ENCODE measurements at regions not wholly inside any gene's neighbourhood (a gene's known extent, or its start where the extent isn't known, plus 50 kb on each side); places are given as distances from the start of the nearest gene placed in this dataset.

DNA sequence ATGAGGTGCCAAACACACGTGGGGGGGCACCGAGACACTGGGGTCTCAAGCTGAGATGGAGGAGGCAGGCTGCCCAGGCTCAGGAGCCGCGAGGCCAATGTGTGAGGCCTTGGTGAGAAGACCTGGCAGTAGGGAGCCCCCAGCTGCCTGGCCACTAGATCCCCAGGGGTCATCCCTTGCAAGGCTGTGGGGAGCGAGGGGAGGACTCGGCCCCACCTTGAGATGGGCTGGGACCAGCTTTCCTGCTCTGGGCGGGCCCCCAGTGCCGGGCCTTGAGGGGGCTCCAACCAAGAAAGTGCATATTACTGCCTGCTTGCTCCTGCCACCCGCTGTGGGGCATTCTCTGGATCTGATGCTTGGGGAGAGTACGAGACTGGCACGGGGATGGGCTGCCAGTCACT, 107.0 kb downstream of the CTTN start:
- no peak for TF ChIP-seq TEAD4 (IDR thresholded peaks at IDR 0.05)
- TF ChIP-seq FOXM1 (IDR thresholded peaks at IDR 0.05; ENCODE audit: borderline replicate concordance, low read depth), result no peak
- TF ChIP-seq EGR1 (IDR thresholded peaks at IDR 0.05), result no peak
- TF ChIP-seq YY1 (IDR thresholded peaks at IDR 0.05; ENCODE audit: low read depth), result no peak
- TF ChIP-seq, protein P1, sequence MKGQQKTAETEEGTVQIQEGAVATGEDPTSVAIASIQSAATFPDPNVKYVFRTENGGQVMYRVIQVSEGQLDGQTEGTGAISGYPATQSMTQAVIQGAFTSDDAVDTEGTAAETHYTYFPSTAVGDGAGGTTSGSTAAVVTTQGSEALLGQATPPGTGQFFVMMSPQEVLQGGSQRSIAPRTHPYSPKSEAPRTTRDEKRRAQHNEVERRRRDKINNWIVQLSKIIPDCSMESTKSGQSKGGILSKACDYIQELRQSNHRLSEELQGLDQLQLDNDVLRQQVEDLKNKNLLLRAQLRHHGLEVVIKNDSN (IDR thresholded peaks at IDR 0.05), result no peak
- TF ChIP-seq TAF1 (IDR thresholded peaks at IDR 0.05; ENCODE audit: low read depth), result no peak

DNA sequence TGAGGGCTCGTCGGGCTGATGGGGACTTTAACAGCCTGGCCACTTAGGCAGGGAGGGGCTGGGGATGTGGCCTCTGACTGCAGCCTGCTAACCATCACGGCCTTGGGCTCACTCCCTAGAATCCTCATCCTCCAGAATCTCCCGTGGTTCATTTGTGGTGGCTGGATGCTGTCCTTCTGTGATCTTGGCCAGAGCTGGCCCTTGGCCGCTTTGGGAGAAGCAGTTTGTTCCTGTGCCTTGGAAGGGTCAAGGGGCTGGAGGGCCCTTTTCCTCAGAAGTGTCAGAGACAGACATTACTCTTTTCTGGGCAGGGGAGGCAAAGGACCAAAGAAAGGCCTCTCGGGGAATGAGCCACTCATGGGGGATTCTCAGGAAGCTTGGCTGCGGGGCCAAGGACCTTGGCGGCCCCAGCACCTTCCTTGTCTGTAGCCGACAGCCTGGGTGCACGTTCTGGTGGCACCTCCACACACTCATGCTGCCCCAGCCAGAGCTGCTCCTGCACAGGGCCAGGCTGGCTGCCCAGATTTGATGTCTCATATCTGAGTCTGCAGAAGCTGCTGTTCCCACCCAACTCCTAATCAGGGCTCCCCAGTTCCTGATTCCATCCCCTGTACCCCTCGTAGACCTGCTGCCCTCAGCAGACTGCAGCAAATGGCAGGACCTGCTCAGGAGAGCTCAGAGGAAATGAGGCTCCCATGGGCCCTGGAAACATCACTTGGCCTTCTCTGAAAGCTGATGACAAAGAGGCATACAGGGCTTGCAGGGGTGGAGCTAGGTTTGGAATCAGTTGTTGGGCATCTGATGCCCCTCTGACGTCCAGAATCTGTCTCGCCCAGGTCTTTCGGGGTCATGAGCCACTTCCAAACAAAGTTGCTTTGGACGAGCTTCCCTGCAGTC, 107.7 kb downstream of the CTTN start:
- no peak for TF ChIP-seq CREB1 (IDR thresholded peaks at IDR 0.05; ENCODE audit: low read depth)
- no peak for TF ChIP-seq NFIC (IDR thresholded peaks at IDR 0.05)
- TF ChIP-seq, protein P2, sequence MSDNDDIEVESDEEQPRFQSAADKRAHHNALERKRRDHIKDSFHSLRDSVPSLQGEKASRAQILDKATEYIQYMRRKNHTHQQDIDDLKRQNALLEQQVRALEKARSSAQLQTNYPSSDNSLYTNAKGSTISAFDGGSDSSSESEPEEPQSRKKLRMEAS (IDR thresholded peaks at IDR 0.05), result no peak
- no peak for TF ChIP-seq EP300 (IDR thresholded peaks at IDR 0.05; ENCODE audit: borderline replicate concordance)
- no peak for TF ChIP-seq CEBPB (IDR thresholded peaks at IDR 0.05)
- TF ChIP-seq, protein P3, sequence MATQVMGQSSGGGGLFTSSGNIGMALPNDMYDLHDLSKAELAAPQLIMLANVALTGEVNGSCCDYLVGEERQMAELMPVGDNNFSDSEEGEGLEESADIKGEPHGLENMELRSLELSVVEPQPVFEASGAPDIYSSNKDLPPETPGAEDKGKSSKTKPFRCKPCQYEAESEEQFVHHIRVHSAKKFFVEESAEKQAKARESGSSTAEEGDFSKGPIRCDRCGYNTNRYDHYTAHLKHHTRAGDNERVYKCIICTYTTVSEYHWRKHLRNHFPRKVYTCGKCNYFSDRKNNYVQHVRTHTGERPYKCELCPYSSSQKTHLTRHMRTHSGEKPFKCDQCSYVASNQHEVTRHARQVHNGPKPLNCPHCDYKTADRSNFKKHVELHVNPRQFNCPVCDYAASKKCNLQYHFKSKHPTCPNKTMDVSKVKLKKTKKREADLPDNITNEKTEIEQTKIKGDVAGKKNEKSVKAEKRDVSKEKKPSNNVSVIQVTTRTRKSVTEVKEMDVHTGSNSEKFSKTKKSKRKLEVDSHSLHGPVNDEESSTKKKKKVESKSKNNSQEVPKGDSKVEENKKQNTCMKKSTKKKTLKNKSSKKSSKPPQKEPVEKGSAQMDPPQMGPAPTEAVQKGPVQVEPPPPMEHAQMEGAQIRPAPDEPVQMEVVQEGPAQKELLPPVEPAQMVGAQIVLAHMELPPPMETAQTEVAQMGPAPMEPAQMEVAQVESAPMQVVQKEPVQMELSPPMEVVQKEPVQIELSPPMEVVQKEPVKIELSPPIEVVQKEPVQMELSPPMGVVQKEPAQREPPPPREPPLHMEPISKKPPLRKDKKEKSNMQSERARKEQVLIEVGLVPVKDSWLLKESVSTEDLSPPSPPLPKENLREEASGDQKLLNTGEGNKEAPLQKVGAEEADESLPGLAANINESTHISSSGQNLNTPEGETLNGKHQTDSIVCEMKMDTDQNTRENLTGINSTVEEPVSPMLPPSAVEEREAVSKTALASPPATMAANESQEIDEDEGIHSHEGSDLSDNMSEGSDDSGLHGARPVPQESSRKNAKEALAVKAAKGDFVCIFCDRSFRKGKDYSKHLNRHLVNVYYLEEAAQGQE (IDR thresholded peaks at IDR 0.05; ENCODE audit: low read depth), result no peak
- no peak for TF ChIP-seq RAD21 (IDR thresholded peaks at IDR 0.05; ENCODE audit: low read depth)
- no peak for TF ChIP-seq TEAD4 (IDR thresholded peaks at IDR 0.05)
- no peak for TF ChIP-seq TCF12 (IDR thresholded peaks at IDR 0.05; ENCODE audit: low read depth)
- TF ChIP-seq YY1 (IDR thresholded peaks at IDR 0.05; ENCODE audit: low read depth), result no peak
- TF ChIP-seq, protein P1 (IDR thresholded peaks at IDR 0.05), result no peak
- no peak for TF ChIP-seq EGR1 (IDR thresholded peaks at IDR 0.05)
- no peak for TF ChIP-seq TAF1 (IDR thresholded peaks at IDR 0.05; ENCODE audit: low read depth)
- TF ChIP-seq FOXM1 (IDR thresholded peaks at IDR 0.05; ENCODE audit: borderline replicate concordance, low read depth), result no peak
- no peak for TF ChIP-seq ZBTB7A (IDR thresholded peaks at IDR 0.05; ENCODE audit: low read depth)

DNA sequence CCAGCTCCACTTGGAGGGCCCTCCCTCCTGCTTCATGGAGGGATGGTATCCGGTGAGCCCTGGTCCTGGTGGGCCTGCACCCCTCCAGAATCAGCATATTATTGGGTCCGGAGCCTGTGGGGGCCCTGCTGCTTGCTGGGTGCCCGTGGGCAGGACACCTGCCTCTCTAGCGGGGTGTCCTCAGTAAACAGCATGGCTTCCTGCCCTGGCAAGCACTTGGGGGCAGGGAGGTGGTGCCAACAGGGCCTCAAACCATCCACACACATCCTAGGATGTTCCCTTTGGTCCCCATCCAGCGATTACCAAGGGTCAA, 108.3 kb downstream of the CTTN start:
- TF ChIP-seq RAD21 (IDR thresholded peaks at IDR 0.05; ENCODE audit: low read depth) (no peak), ZBTB7A (IDR thresholded peaks at IDR 0.05; ENCODE audit: low read depth) (no peak), CEBPB (IDR thresholded peaks at IDR 0.05) (no peak), FOXM1 (IDR thresholded peaks at IDR 0.05; ENCODE audit: borderline replicate concordance, low read depth) (no peak), TAF1 (IDR thresholded peaks at IDR 0.05; ENCODE audit: low read depth) (no peak), CREB1 (IDR thresholded peaks at IDR 0.05; ENCODE audit: low read depth) (no peak), EGR1 (IDR thresholded peaks at IDR 0.05) (no peak)
- TF ChIP-seq, protein P3 (IDR thresholded peaks at IDR 0.05; ENCODE audit: low read depth), result no peak
- TF ChIP-seq, protein P1 (IDR thresholded peaks at IDR 0.05), result no peak

DNA sequence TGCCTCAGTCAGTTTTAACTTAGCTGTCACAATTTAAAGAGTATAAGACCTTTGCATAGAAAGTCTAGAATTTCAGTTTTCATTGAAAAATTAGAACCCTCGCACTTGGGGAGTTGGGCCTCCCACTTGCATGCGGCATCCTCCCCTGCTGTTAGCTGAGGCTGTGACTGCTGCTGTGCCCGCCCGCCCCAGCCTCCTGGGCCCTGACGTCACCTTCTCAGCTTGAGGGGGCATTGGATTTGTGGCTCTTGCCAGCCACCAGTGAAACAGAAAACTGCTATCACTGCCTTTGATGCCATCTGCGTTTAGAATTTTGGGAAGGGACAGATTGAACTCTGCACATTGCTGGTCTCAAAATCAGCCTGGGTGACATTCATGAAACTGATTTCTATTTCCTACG, 108.7 kb downstream of the CTTN start:
- TF ChIP-seq FOXM1 (IDR thresholded peaks at IDR 0.05; ENCODE audit: borderline replicate concordance, low read depth), result no peak
- no peak for TF ChIP-seq YY1 (IDR thresholded peaks at IDR 0.05; ENCODE audit: low read depth)
- TF ChIP-seq TEAD4 (IDR thresholded peaks at IDR 0.05), result no peak
- TF ChIP-seq ZBTB7A (IDR thresholded peaks at IDR 0.05; ENCODE audit: low read depth), result no peak
- no peak for TF ChIP-seq TAF1 (IDR thresholded peaks at IDR 0.05; ENCODE audit: low read depth)
- no peak for TF ChIP-seq NFIC (IDR thresholded peaks at IDR 0.05)
- TF ChIP-seq, protein P3 (IDR thresholded peaks at IDR 0.05; ENCODE audit: low read depth), result no peak
- no peak for TF ChIP-seq EP300 (IDR thresholded peaks at IDR 0.05; ENCODE audit: borderline replicate concordance)
- TF ChIP-seq, protein P1 (IDR thresholded peaks at IDR 0.05), result no peak
- no peak for TF ChIP-seq CEBPB (IDR thresholded peaks at IDR 0.05)
- no peak for TF ChIP-seq EGR1 (IDR thresholded peaks at IDR 0.05)
- TF ChIP-seq TCF12 (IDR thresholded peaks at IDR 0.05; ENCODE audit: low read depth), result no peak
- TF ChIP-seq CREB1 (IDR thresholded peaks at IDR 0.05; ENCODE audit: low read depth), result no peak
- no peak for TF ChIP-seq RAD21 (IDR thresholded peaks at IDR 0.05; ENCODE audit: low read depth)
- TF ChIP-seq, protein P2 (IDR thresholded peaks at IDR 0.05), result no peak
